Gastrocnemius medialis (tissue), 4 donors: ENCODE measurements at regions not wholly inside any gene's neighbourhood (a gene's known extent, or its start where the extent isn't known, plus 50 kb on each side); places are given as distances from the start of the nearest gene placed in this dataset.

Source experiments
- CTCF ChIP-seq, 5 experiments: fragments of 450-650 bp in 3 of 5; fragments of 200-600 bp in 2 of 5; sonication (generic) in 2 of 5; IDR thresholded peaks in 4 of 5; conservative IDR thresholded peaks in 1 of 5; 1 replicate in 4 of 5; 2 replicates in 1 of 5; pipeline ENCODE4 v1.5.1; 2016 to 2019; ENCODE audit warnings: antibody characterized with exemption in 5 of 5, mild to moderate bottlenecking in 3 of 5, moderate library complexity in 3 of 5
- POLR2A ChIP-seq, 2 donors: fragments of 450-650 bp; IDR thresholded peaks; one replicate each; pipeline ENCODE4 v1.6.1; 2017; ENCODE audit warnings: antibody characterized with exemption in 2 of 2, mild to moderate bottlenecking in 2 of 2, moderate library complexity in 2 of 2

GRCh38 chr1:238071061-238071460 is 180.3 kb upstream of the ZP4 start:
- TF ChIP-seq POLR2A (IDR thresholded peaks at IDR 0.05) = no peak
- TF ChIP-seq CTCF (IDR thresholded peaks at IDR 0.05 in 4 of 5, conservative IDR thresholded peaks at IDR 0.05 in 1 of 5) = no peak
